GM23338 (cell line): ENCODE measurements at regions not wholly inside any gene's neighbourhood (a gene's known extent, or its start where the extent isn't known, plus 50 kb on each side); places are given as distances from the start of the nearest gene placed in this dataset.

ENCODE experiments used
- ATAC-seq: fragments of 200-7000 bp; cut with Tn5 transposase; 3 replicates; pipeline ENCODE4 v1.9.1; 2020
- DNase-seq: peaks from one replicate; pipeline ENCODE4 v3.0.0-alpha.2; 2015; ENCODE audit warnings: low spot score
- H2AFZ ChIP-seq: fragments of 200-600 bp; sonication (generic); 2 replicates; pipeline ENCODE4 v1.8.0; 2016; ENCODE audit warnings: antibody characterized with exemption, mild to moderate bottlenecking, moderate library complexity
- H3F3A ChIP-seq: fragments of 200-600 bp; sonication (generic); replicated peaks from 2 replicates; pipeline ENCODE4 v1.8.0; 2017; ENCODE audit warnings: antibody characterized with exemption, mixed run types, low read depth
- H3K27ac ChIP-seq: fragments of 200-600 bp; sonication (generic); 2 replicates; pipeline ENCODE4 v1.6.1; 2016; ENCODE audit warnings: low read depth
- H3K27me3 ChIP-seq: fragments of 200-600 bp; sonication (generic); 2 replicates; pipeline ENCODE4 v1.8.0; 2016; ENCODE audit warnings: mild to moderate bottlenecking, mixed run types, moderate library complexity; ENCODE audit not compliant: insufficient read depth
- H3K36me3 ChIP-seq: fragments of 200-600 bp; sonication (generic); 2 replicates; pipeline ENCODE4 v1.8.0; 2016; ENCODE audit warnings: mild to moderate bottlenecking; ENCODE audit not compliant: insufficient read depth
- H3K4me1 ChIP-seq: fragments of 200-600 bp; sonication (generic); 2 replicates; pipeline ENCODE4 v1.8.0; 2016; ENCODE audit warnings: mild to moderate bottlenecking, moderate library complexity; ENCODE audit not compliant: insufficient read depth
- H3K4me2 ChIP-seq: fragments of 200-600 bp; sonication (generic); 2 replicates; pipeline ENCODE4 v1.7.1; 2017; ENCODE audit warnings: mixed run types
- H3K4me3 ChIP-seq: fragments of 200-600 bp; sonication (generic); 2 replicates; pipeline ENCODE4 v1.6.1; 2016; ENCODE audit warnings: mixed run types
- H3K79me2 ChIP-seq: fragments of 200-600 bp; sonication (generic); replicated peaks from 2 replicates; pipeline ENCODE4 v1.8.0; 2017; ENCODE audit warnings: mild to moderate bottlenecking; ENCODE audit not compliant: insufficient read depth
- H3K9me2 ChIP-seq: fragments of 200-600 bp; sonication (generic); 2 replicates; pipeline ENCODE4 v1.8.0; 2017; ENCODE audit not compliant: insufficient read depth
- H4K20me1 ChIP-seq: fragments of 200-600 bp; sonication (generic); replicated peaks from 2 replicates; pipeline ENCODE4 v1.8.0; 2017; ENCODE audit warnings: mild to moderate bottlenecking; ENCODE audit not compliant: insufficient read depth
- H3K27ac Mint-ChIP-seq: 2 replicates; pipeline ENCODE4 v1.8.0; 2020; ENCODE audit warnings: inconsistent platforms, mild to moderate bottlenecking, moderate library complexity, mixed read lengths
- H3K27me3 Mint-ChIP-seq: 3 replicates; pipeline ENCODE4 v1.8.0; 2022; ENCODE audit warnings: low read depth, mild to moderate bottlenecking, moderate library complexity, mixed read lengths, inconsistent platforms; ENCODE audit not compliant: insufficient read depth, poor library complexity
- H3K36me3 Mint-ChIP-seq: 3 replicates; pipeline ENCODE4 v1.8.0; 2021; ENCODE audit warnings: low read depth, mild to moderate bottlenecking, inconsistent platforms, moderate library complexity, mixed read lengths
- H3K4me1 Mint-ChIP-seq: 3 replicates; pipeline ENCODE4 v1.8.0; 2020; ENCODE audit warnings: mild to moderate bottlenecking, inconsistent platforms, mixed read lengths
- H3K4me3 Mint-ChIP-seq: 3 replicates; pipeline ENCODE4 v1.8.0; 2021; ENCODE audit warnings: moderate library complexity, mild to moderate bottlenecking, inconsistent platforms, mixed read lengths
- H3K9me3 Mint-ChIP-seq: 3 replicates; pipeline ENCODE4 v1.8.0; 2020; ENCODE audit warnings: moderate library complexity, mild to moderate bottlenecking, inconsistent platforms, mixed read lengths
- CREB1 ChIP-seq: fragments of 250-450 bp; sonication (Bioruptor Pico); IDR thresholded peaks from 2 replicates; pipeline ENCODE4 v1.5.0; 2020; ENCODE audit warnings: low read depth, mild to moderate bottlenecking, moderate library complexity
- EZH2phosphoT487 ChIP-seq: fragments of 200-600 bp; sonication (generic); IDR thresholded peaks from one replicate; pipeline ENCODE4 v1.8.1; 2018; ENCODE audit warnings: antibody characterized with exemption; ENCODE audit not compliant: unreplicated experiment
- JUNB ChIP-seq: IDR thresholded peaks from one replicate; pipeline ENCODE4 v1.6.1; 2016; ENCODE audit warnings: antibody characterized with exemption; ENCODE audit not compliant: unreplicated experiment
- NANOG ChIP-seq: IDR thresholded peaks from 2 replicates; pipeline ENCODE4 v1.6.1; 2016; ENCODE audit warnings: antibody characterized with exemption, borderline replicate concordance
- POLR2AphosphoS5 ChIP-seq: IDR thresholded peaks from 2 replicates; pipeline ENCODE4 v1.6.1; 2016; ENCODE audit warnings: antibody characterized with exemption, low read depth
- STAT1 ChIP-seq: IDR thresholded peaks from one replicate; pipeline ENCODE4 v1.6.1; 2016; ENCODE audit warnings: antibody characterized with exemption; ENCODE audit not compliant: unreplicated experiment
- ZNF331 ChIP-seq: fragments of 250-450 bp; sonication (Bioruptor Pico); IDR thresholded peaks from 2 replicates; pipeline ENCODE4 v1.5.0; 2020; ENCODE audit warnings: low read depth, mild to moderate bottlenecking, moderate library complexity
- TF ChIP-seq, protein P1 (sequence below): IDR thresholded peaks from one replicate; pipeline ENCODE4 v1.6.1; 2018; ENCODE audit warnings: antibody characterized with exemption; ENCODE audit not compliant: unreplicated experiment
- TF ChIP-seq, protein P2 (sequence below): IDR thresholded peaks from 2 replicates; pipeline ENCODE4 v1.6.1; 2016; ENCODE audit warnings: antibody characterized with exemption
- TF ChIP-seq, protein P3 (sequence below), 2 experiments: fragments of 200-600 bp in 1 of 2; sonication (generic) in 1 of 2; conservative IDR thresholded peaks; 2 replicates each; pipeline versions ENCODE4 v1.5.1 to v1.6.1; 2016 to 2017; ENCODE audit warnings: antibody characterized with exemption in 2 of 2, low read depth in 2 of 2, mild to moderate bottlenecking in 2 of 2, moderate library complexity in 1 of 2
- TF ChIP-seq, protein P4 (sequence below): fragments of 250-450 bp; sonication (Bioruptor Pico); IDR thresholded peaks from 2 replicates; pipeline ENCODE4 v1.5.0; 2020; ENCODE audit warnings: mild to moderate bottlenecking, moderate library complexity

DNA sequence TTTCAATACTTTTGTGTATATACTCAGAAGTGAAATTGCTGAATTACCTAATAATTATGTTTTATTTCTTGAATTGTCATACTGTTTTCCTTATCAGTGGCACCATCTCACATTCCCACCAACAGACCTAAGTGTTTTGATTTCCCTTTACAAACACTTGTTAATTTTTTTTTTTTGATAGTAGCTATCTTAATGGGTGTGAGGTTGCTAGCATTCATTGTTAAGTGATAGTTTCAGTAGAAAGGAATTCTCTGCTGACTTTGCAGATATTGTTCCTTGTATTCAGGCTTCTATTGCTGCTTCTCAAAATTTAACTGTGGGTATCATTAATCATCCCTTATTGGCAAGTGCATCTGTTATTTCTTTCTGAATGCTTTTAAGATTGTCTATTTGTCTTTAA, 927.5 kb upstream of the SLIT2 start:
- no peak overlapping the region for H2AFZ ChIP-seq
- H3K4me3 ChIP-seq: no peak overlapping the region
- H3K27ac Mint-ChIP-seq: no peak overlapping the region
- no peaks in the 10 kb centered on the region for H3K4me1 ChIP-seq
- H3K36me3 Mint-ChIP-seq: no peaks in the 10 kb centered on the region
- no peaks in the 10 kb centered on the region for H3K9me2 ChIP-seq
- H4K20me1 ChIP-seq: no peaks in the 10 kb centered on the region
- DNase-seq: no peak
- no peaks in the 10 kb centered on the region for H3F3A ChIP-seq
- ATAC-seq: no peak
- H3K4me3 Mint-ChIP-seq: no peak overlapping the region
- no peaks in the 10 kb centered on the region for H3K27me3 ChIP-seq
- H3K27me3 Mint-ChIP-seq: no peaks in the 10 kb centered on the region
- H3K9me3 Mint-ChIP-seq: no peaks in the 10 kb centered on the region
- no peak overlapping the region for H3K27ac ChIP-seq
- no peaks in the 10 kb centered on the region for H3K79me2 ChIP-seq
- H3K4me2 ChIP-seq: no peak overlapping the region
- TF ChIP-seq, protein P1, sequence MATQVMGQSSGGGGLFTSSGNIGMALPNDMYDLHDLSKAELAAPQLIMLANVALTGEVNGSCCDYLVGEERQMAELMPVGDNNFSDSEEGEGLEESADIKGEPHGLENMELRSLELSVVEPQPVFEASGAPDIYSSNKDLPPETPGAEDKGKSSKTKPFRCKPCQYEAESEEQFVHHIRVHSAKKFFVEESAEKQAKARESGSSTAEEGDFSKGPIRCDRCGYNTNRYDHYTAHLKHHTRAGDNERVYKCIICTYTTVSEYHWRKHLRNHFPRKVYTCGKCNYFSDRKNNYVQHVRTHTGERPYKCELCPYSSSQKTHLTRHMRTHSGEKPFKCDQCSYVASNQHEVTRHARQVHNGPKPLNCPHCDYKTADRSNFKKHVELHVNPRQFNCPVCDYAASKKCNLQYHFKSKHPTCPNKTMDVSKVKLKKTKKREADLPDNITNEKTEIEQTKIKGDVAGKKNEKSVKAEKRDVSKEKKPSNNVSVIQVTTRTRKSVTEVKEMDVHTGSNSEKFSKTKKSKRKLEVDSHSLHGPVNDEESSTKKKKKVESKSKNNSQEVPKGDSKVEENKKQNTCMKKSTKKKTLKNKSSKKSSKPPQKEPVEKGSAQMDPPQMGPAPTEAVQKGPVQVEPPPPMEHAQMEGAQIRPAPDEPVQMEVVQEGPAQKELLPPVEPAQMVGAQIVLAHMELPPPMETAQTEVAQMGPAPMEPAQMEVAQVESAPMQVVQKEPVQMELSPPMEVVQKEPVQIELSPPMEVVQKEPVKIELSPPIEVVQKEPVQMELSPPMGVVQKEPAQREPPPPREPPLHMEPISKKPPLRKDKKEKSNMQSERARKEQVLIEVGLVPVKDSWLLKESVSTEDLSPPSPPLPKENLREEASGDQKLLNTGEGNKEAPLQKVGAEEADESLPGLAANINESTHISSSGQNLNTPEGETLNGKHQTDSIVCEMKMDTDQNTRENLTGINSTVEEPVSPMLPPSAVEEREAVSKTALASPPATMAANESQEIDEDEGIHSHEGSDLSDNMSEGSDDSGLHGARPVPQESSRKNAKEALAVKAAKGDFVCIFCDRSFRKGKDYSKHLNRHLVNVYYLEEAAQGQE: no peak
- TF ChIP-seq, protein P2, sequence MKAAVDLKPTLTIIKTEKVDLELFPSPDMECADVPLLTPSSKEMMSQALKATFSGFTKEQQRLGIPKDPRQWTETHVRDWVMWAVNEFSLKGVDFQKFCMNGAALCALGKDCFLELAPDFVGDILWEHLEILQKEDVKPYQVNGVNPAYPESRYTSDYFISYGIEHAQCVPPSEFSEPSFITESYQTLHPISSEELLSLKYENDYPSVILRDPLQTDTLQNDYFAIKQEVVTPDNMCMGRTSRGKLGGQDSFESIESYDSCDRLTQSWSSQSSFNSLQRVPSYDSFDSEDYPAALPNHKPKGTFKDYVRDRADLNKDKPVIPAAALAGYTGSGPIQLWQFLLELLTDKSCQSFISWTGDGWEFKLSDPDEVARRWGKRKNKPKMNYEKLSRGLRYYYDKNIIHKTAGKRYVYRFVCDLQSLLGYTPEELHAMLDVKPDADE: no peak
- TF ChIP-seq EZH2phosphoT487 (no peak), CREB1 (CRISPR knock-in tag) (no peak), JUNB (no peak), ZNF331 (CRISPR knock-in tag) (no peak), NANOG (no peak), STAT1 (no peak), POLR2AphosphoS5 (no peak)
- TF ChIP-seq, protein P3, sequence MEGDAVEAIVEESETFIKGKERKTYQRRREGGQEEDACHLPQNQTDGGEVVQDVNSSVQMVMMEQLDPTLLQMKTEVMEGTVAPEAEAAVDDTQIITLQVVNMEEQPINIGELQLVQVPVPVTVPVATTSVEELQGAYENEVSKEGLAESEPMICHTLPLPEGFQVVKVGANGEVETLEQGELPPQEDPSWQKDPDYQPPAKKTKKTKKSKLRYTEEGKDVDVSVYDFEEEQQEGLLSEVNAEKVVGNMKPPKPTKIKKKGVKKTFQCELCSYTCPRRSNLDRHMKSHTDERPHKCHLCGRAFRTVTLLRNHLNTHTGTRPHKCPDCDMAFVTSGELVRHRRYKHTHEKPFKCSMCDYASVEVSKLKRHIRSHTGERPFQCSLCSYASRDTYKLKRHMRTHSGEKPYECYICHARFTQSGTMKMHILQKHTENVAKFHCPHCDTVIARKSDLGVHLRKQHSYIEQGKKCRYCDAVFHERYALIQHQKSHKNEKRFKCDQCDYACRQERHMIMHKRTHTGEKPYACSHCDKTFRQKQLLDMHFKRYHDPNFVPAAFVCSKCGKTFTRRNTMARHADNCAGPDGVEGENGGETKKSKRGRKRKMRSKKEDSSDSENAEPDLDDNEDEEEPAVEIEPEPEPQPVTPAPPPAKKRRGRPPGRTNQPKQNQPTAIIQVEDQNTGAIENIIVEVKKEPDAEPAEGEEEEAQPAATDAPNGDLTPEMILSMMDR (conservative IDR thresholded peaks at IDR 0.05; ENCODE audit: low read depth in 2 of 2): no peak
- TF ChIP-seq, protein P4, sequence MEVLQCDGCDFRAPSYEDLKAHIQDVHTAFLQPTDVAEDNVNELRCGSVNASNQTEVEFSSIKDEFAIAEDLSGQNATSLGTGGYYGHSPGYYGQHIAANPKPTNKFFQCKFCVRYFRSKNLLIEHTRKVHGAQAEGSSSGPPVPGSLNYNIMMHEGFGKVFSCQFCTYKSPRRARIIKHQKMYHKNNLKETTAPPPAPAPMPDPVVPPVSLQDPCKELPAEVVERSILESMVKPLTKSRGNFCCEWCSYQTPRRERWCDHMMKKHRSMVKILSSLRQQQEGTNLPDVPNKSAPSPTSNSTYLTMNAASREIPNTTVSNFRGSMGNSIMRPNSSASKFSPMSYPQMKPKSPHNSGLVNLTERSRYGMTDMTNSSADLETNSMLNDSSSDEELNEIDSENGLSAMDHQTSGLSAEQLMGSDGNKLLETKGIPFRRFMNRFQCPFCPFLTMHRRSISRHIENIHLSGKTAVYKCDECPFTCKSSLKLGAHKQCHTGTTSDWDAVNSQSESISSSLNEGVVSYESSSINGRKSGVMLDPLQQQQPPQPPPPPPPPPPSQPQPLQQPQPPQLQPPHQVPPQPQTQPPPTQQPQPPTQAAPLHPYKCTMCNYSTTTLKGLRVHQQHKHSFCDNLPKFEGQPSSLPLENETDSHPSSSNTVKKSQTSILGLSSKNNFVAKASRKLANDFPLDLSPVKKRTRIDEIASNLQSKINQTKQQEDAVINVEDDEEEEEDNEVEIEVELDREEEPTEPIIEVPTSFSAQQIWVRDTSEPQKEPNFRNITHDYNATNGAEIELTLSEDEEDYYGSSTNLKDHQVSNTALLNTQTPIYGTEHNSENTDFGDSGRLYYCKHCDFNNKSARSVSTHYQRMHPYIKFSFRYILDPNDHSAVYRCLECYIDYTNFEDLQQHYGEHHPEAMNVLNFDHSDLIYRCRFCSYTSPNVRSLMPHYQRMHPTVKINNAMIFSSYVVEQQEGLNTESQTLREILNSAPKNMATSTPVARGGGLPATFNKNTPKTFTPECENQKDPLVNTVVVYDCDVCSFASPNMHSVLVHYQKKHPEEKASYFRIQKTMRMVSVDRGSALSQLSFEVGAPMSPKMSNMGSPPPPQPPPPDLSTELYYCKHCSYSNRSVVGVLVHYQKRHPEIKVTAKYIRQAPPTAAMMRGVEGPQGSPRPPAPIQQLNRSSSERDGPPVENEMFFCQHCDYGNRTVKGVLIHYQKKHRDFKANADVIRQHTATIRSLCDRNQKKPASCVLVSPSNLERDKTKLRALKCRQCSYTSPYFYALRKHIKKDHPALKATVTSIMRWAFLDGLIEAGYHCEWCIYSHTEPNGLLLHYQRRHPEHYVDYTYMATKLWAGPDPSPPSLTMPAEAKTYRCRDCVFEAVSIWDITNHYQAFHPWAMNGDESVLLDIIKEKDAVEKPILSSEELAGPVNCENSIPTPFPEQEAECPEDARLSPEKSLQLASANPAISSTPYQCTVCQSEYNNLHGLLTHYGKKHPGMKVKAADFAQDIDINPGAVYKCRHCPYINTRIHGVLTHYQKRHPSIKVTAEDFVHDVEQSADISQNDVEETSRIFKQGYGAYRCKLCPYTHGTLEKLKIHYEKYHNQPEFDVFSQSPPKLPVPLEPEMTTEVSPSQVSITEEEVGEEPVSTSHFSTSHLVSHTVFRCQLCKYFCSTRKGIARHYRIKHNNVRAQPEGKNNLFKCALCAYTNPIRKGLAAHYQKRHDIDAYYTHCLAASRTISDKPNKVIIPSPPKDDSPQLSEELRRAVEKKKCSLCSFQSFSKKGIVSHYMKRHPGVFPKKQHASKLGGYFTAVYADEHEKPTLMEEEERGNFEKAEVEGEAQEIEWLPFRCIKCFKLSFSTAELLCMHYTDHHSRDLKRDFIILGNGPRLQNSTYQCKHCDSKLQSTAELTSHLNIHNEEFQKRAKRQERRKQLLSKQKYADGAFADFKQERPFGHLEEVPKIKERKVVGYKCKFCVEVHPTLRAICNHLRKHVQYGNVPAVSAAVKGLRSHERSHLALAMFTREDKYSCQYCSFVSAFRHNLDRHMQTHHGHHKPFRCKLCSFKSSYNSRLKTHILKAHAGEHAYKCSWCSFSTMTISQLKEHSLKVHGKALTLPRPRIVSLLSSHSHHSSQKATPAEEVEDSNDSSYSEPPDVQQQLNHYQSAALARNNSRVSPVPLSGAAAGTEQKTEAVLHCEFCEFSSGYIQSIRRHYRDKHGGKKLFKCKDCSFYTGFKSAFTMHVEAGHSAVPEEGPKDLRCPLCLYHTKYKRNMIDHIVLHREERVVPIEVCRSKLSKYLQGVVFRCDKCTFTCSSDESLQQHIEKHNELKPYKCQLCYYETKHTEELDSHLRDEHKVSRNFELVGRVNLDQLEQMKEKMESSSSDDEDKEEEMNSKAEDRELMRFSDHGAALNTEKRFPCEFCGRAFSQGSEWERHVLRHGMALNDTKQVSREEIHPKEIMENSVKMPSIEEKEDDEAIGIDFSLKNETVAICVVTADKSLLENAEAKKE (CRISPR knock-in tag): no peak
- H3K4me1 Mint-ChIP-seq: peaks cover 8% of the 10 kb centered on the region
- no peaks in the 10 kb centered on the region for H3K36me3 ChIP-seq
